Ovary (tissue), 3 donors: ENCODE measurements at regions not wholly inside any gene's neighbourhood (a gene's known extent, or its start where the extent isn't known, plus 50 kb on each side); places are given as distances from the start of the nearest gene placed in this dataset.

Source experiments
- EP300 ChIP-seq: sonication (generic); formaldehyde crosslinking; IDR thresholded peaks from one replicate; pipeline ENCODE4 v1.6.1; 2017; ENCODE audit warnings: antibody characterized with exemption
- POLR2A ChIP-seq: fragments of 450-650 bp; IDR thresholded peaks from one replicate; pipeline ENCODE4 v1.6.1; 2017; ENCODE audit warnings: antibody characterized with exemption, mild to moderate bottlenecking, moderate library complexity
- TF ChIP-seq, protein P1 (sequence below), 3 donors: fragments of 450-650 bp in 2 of 3; fragments of 200-600 bp in 1 of 3; IDR thresholded peaks; one replicate each; pipeline versions ENCODE4 v1.5.1 to v1.8.0; 2016 to 2022; ENCODE audit warnings: antibody characterized with exemption in 3 of 3, mild to moderate bottlenecking in 1 of 3
- donor health status: DM: no; HTN: no; CAD: no.

- TF ChIP-seq, protein P1, sequence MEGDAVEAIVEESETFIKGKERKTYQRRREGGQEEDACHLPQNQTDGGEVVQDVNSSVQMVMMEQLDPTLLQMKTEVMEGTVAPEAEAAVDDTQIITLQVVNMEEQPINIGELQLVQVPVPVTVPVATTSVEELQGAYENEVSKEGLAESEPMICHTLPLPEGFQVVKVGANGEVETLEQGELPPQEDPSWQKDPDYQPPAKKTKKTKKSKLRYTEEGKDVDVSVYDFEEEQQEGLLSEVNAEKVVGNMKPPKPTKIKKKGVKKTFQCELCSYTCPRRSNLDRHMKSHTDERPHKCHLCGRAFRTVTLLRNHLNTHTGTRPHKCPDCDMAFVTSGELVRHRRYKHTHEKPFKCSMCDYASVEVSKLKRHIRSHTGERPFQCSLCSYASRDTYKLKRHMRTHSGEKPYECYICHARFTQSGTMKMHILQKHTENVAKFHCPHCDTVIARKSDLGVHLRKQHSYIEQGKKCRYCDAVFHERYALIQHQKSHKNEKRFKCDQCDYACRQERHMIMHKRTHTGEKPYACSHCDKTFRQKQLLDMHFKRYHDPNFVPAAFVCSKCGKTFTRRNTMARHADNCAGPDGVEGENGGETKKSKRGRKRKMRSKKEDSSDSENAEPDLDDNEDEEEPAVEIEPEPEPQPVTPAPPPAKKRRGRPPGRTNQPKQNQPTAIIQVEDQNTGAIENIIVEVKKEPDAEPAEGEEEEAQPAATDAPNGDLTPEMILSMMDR (IDR thresholded peaks at IDR 0.05), result no peak
- TF ChIP-seq POLR2A, result no peak
- TF ChIP-seq EP300, result no peak
Observed at GRCh38 chr21:16788584-16788983, 724.3 kb upstream of the CXADR start.
